Thoracic aorta (tissue), 2 donors: ENCODE measurements at regions not wholly inside any gene's neighbourhood (a gene's known extent, or its start where the extent isn't known, plus 50 kb on each side); places are given as distances from the start of the nearest gene placed in this dataset.

Experiments
- ATAC-seq: fragments of 150-250 bp; one replicate; pipeline ENCODE4 v1.8.0; 2017; ENCODE audit warnings: low read depth; ENCODE audit not compliant: insufficient number of reproducible peaks, low FRiP score
- DNase-seq: peaks from one replicate; pipeline ENCODE4 v3.0.0-alpha.2; 2020; ENCODE audit warnings: low spot score
- H3K27ac ChIP-seq, 2 donors: fragments of 200-600 bp; sonication (generic); 1 replicate in 1 of 2; 2 replicates in 1 of 2; pipeline ENCODE4 v1.5.1; 2016; ENCODE audit warnings: mild to moderate bottlenecking in 2 of 2, moderate library complexity in 2 of 2
- H3K27me3 ChIP-seq: fragments of 200-600 bp; sonication (generic); replicated peaks from 2 replicates; pipeline ENCODE4 v1.6.0; 2016; ENCODE audit warnings: mild to moderate bottlenecking; ENCODE audit not compliant: insufficient read depth
- H3K36me3 ChIP-seq: fragments of 200-600 bp; sonication (generic); one replicate; pipeline ENCODE4 v1.5.1; 2016
- H3K4me1 ChIP-seq, 2 donors: fragments of 200-600 bp; sonication (generic); 1 replicate in 1 of 2; 2 replicates in 1 of 2; pipeline versions ENCODE4 v1.5.1 to v1.6.0; 2016; ENCODE audit warnings: low read depth in 2 of 2, mild to moderate bottlenecking in 1 of 2; ENCODE audit not compliant: control insufficient read depth in 1 of 2
- H3K4me3 ChIP-seq: fragments of 200-600 bp; sonication (generic); 2 replicates; pipeline ENCODE4 v1.5.1; 2016; ENCODE audit warnings: mild to moderate bottlenecking
- H3K9me3 ChIP-seq: fragments of 200-600 bp; sonication (generic); 2 replicates; pipeline ENCODE4 v1.5.1; 2016
- CTCF ChIP-seq: fragments of 200-600 bp; sonication (generic); IDR thresholded peaks from one replicate; pipeline ENCODE4 v1.5.1; 2019; ENCODE audit warnings: antibody characterized with exemption

- H3K27ac ChIP-seq: no peak overlapping the region
- peaks cover 3 to 26% of the 10 kb centered on the region in 2 donors for H3K4me1 ChIP-seq
- no peak overlapping the region for H3K4me3 ChIP-seq
- no peak for ATAC-seq
- H3K36me3 ChIP-seq: no peaks in the 10 kb centered on the region
- no peak for TF ChIP-seq CTCF
- no peaks in the 10 kb centered on the region for H3K27me3 ChIP-seq
- DNase-seq: no peak
- H3K9me3 ChIP-seq: no peaks in the 10 kb centered on the region
Observed at GRCh38 chr15:35876762-35877161, 330.8 kb upstream of the DPH6 start.

GRCh38 chr15:35880896-35881295 is 334.9 kb upstream of the DPH6 start:
- H3K4me1 ChIP-seq: peaks cover 3 to 10% of the 10 kb centered on the region in 2 donors
- ATAC-seq (no peak), DNase-seq (no peak)
- no peaks in the 10 kb centered on the region for H3K36me3 ChIP-seq
- H3K9me3 ChIP-seq: no peaks in the 10 kb centered on the region
- no peak overlapping the region for H3K4me3 ChIP-seq
- no peak for TF ChIP-seq CTCF
- no peak overlapping the region for H3K27ac ChIP-seq
- H3K27me3 ChIP-seq: no peaks in the 10 kb centered on the region

GRCh38 chr15:35885870-35886269 is 339.9 kb upstream of the DPH6 start:
- TF ChIP-seq CTCF: no peak
- Histone ChIP-seq H3K9me3 (no peaks in the 10 kb centered on the region), H3K27ac (no peak overlapping the region), H3K4me1 (no peaks in the 10 kb centered on the region), H3K36me3 (no peaks in the 10 kb centered on the region), H3K4me3 (no peak overlapping the region), H3K27me3 (no peaks in the 10 kb centered on the region)
- DNase-seq (no peak), ATAC-seq (no peak)

GRCh38 chr15:35886765-35887164 is 340.8 kb upstream of the DPH6 start:
- DNase-seq (no peak), ATAC-seq (no peak)
- no peak for TF ChIP-seq CTCF
- no peaks in the 10 kb centered on the region for H3K27me3 ChIP-seq
- no peaks in the 10 kb centered on the region for H3K9me3 ChIP-seq
- no peaks in the 10 kb centered on the region for H3K4me1 ChIP-seq
- H3K27ac ChIP-seq: no peak overlapping the region
- H3K36me3 ChIP-seq: no peaks in the 10 kb centered on the region
- H3K4me3 ChIP-seq: no peak overlapping the region

- no peak for ATAC-seq
- TF ChIP-seq CTCF: no peak
- Histone ChIP-seq H3K4me3 (no peak overlapping the region), H3K27me3 (no peaks in the 10 kb centered on the region), H3K9me3 (no peaks in the 10 kb centered on the region), H3K27ac (no peak overlapping the region), H3K36me3 (no peaks in the 10 kb centered on the region), H3K4me1 (no peaks in the 10 kb centered on the region)
- no peak for DNase-seq
Observed at GRCh38 chr15:35888815-35889214, 342.9 kb upstream of the DPH6 start.
